Stimulated activated CD8-positive, alpha-beta memory T cell treated with anti-CD3 and anti-CD28 coated beads, Interleukin-15, amount 100 ng/mL, for 1 hour (primary cell): ENCODE measurements at regions not wholly inside any gene's neighbourhood (a gene's known extent, or its start where the extent isn't known, plus 50 kb on each side); places are given as distances from the start of the nearest gene placed in this dataset.

Experiments
- DNase-seq: peaks from one replicate; pipeline ENCODE4 v3.0.0-alpha.2; 2020; ENCODE audit warnings: low read depth

GRCh38 chr17:77444984-77445759, 304.4 kb downstream of the SEC14L1 start:
- no peak for DNase-seq

GRCh38 chr17:77445760-77446532, 305.2 kb downstream of the SEC14L1 start:
- DNase-seq: no peak

- no peak for DNase-seq
These were observed 306.3 kb downstream of the SEC14L1 start for GRCh38 chr17:77446940-77447634.

- DNase-seq: no peak
These were observed 308.7 kb downstream of the SEC14L1 start for GRCh38 chr17:77449373-77449907.

GRCh38 chr17:77449908-77450741, 309.4 kb downstream of the SEC14L1 start:
- DNase-seq: no peak

GRCh38 chr17:77450742-77451244, 310.0 kb downstream of the SEC14L1 start:
- no peak for DNase-seq

- DNase-seq: no peak
These were observed 310.6 kb downstream of the SEC14L1 start for GRCh38 chr17:77451245-77451893.

- no peak for DNase-seq
These were observed 311.4 kb downstream of the SEC14L1 start for GRCh38 chr17:77451894-77452852.

- no peak for DNase-seq
These were observed 313.0 kb downstream of the SEC14L1 start for GRCh38 chr17:77453613-77454241.

- no peak for DNase-seq
These were observed 313.7 kb downstream of the SEC14L1 start for GRCh38 chr17:77454242-77455095.

GRCh38 chr17:77455111-77455890, 314.5 kb downstream of the SEC14L1 start:
- no peak for DNase-seq

GRCh38 chr17:77455891-77456260, 315.1 kb downstream of the SEC14L1 start:
- DNase-seq: no peak

GRCh38 chr17:77456271-77456950, 315.6 kb downstream of the SEC14L1 start:
- DNase-seq: no peak

- no peak for DNase-seq
These were observed 316.3 kb downstream of the SEC14L1 start for GRCh38 chr17:77456951-77457548.

- no peak for DNase-seq
These were observed 316.9 kb downstream of the SEC14L1 start for GRCh38 chr17:77457572-77458201.
